Vagina (tissue), 2 donors: ENCODE measurements at regions not wholly inside any gene's neighbourhood (a gene's known extent, or its start where the extent isn't known, plus 50 kb on each side); places are given as distances from the start of the nearest gene placed in this dataset.

ENCODE experiments used
- DNase-seq, 2 donors: peaks; one replicate each; pipeline ENCODE4 v3.0.0-alpha.2; 2017; ENCODE audit errors: extremely low spot score in 2 of 2
- H3K27ac ChIP-seq: fragments of 200-600 bp; sonication (generic); one replicate; pipeline ENCODE4 v1.5.1; 2019
- H3K27me3 ChIP-seq: fragments of 200-600 bp; sonication (generic); one replicate; pipeline ENCODE4 v1.5.1; 2019
- H3K36me3 ChIP-seq, 2 donors: fragments of 200-600 bp; sonication (generic); one replicate each; pipeline ENCODE4 v1.5.1; 2017 to 2019
- H3K4me1 ChIP-seq: fragments of 200-600 bp; sonication (generic); one replicate; pipeline ENCODE4 v1.5.1; 2019
- H3K4me3 ChIP-seq, 2 donors: fragments of 200-600 bp; sonication (generic); 1 replicate in 1 of 2; 2 replicates in 1 of 2; pipeline ENCODE4 v1.5.1; 2016 to 2019
- H3K9me3 ChIP-seq: fragments of 200-600 bp; sonication (generic); one replicate; pipeline ENCODE4 v1.5.1; 2019
- CTCF ChIP-seq, 3 experiments: fragments of 450-650 bp in 2 of 3; fragments of 200-600 bp in 1 of 3; sonication (generic) in 1 of 3; IDR thresholded peaks; one replicate each; pipeline ENCODE4 v1.5.1; 2017 to 2019; ENCODE audit warnings: antibody characterized with exemption in 3 of 3, mild to moderate bottlenecking in 2 of 3, moderate library complexity in 2 of 3
- POLR2A ChIP-seq, 2 donors: fragments of 450-650 bp; IDR thresholded peaks; one replicate each; pipeline ENCODE4 v1.6.1; 2017; ENCODE audit warnings: antibody characterized with exemption in 2 of 2, mild to moderate bottlenecking in 2 of 2, moderate library complexity in 2 of 2
- POLR2AphosphoS5 ChIP-seq, 2 donors: sonication (generic); formaldehyde crosslinking; IDR thresholded peaks; one replicate each; pipeline ENCODE4 v1.9.0; 2017; ENCODE audit warnings: antibody characterized with exemption in 2 of 2, mild to moderate bottlenecking in 2 of 2, low read depth in 1 of 2; ENCODE audit not compliant: insufficient read depth in 1 of 2
- intact Hi-C: fragments of 100-400 bp; cut with DNase I; formaldehyde crosslinking; loops from one replicate; pipeline ENCODE4 v1.15.1; 2023

DNA sequence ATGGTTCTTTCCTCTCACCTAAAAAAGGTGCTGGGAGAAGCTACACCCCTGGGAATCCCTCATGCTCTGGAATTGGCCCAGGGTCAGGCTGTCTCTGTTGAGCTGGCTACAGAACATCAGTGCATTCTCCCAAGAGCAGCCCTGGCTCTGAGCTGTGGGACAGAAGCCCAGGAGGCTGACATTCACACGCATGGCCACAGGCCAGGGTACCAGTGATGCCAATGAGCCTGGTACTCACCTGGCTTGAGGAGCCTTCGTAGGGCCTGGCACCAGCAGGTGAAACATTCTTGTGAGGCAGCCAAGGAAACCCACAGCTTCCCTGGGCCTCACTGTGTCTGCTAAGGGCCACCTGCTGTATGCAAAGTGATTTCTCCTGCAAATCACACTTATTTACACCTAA is 121.7 kb upstream of the CCL2 start:
- Histone ChIP-seq H3K27ac (no peak overlapping the region), H3K27me3 (no peaks in the 10 kb centered on the region), H3K4me3 (no peak overlapping the region), H3K9me3 (no peaks in the 10 kb centered on the region), H3K36me3 (no peaks in the 10 kb centered on the region), H3K4me1 (no peaks in the 10 kb centered on the region)
- no peak for TF ChIP-seq CTCF (IDR thresholded peaks at IDR 0.05)
- no peak for TF ChIP-seq POLR2A (IDR thresholded peaks at IDR 0.05)
- no peak for TF ChIP-seq POLR2AphosphoS5 (IDR thresholded peaks at IDR 0.05; ENCODE audit: insufficient read depth in 1 of 2, low read depth in 1 of 2)
- DNase-seq = peak in 1 of 2 donors; percentile 70
- intact Hi-C loops = no loop called here

- no peak overlapping the region for H3K4me3 ChIP-seq
- DNase-seq = no peak
- no peaks in the 10 kb centered on the region for H3K4me1 ChIP-seq
- TF ChIP-seq CTCF (IDR thresholded peaks at IDR 0.05) (no peak), POLR2AphosphoS5 (IDR thresholded peaks at IDR 0.05; ENCODE audit: insufficient read depth in 1 of 2, low read depth in 1 of 2) (no peak), POLR2A (IDR thresholded peaks at IDR 0.05) (no peak)
- H3K27ac ChIP-seq = no peak overlapping the region
- no peaks in the 10 kb centered on the region for H3K36me3 ChIP-seq
- H3K27me3 ChIP-seq = no peaks in the 10 kb centered on the region
- no peaks in the 10 kb centered on the region for H3K9me3 ChIP-seq
- intact Hi-C loops = no loop called here
Observed at GRCh38 chr17:34135841-34136240, 119.2 kb upstream of the CCL2 start.

- no peak for DNase-seq
Observed at GRCh38 chr17:34140006-34140405, 115.1 kb upstream of the CCL2 start.

DNA sequence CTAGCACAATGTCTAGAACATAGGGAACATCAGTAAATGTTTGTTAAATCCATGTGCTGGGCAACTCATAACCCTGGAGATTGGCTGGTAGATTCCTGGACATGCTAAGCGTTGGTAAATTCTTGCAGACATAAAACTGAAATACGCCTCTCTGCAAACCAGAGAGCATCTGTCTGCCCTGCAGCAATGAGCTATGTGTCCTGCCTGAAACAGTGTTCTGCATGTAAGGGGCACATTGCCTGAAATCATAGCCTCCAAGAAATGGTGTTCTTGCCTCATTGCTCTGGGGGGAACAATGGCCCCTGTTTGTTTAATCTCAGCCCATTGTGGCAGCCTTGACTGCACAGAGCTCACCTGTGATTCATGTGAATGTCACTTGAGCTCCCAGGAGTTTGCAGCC is 113.5 kb upstream of the CCL2 start:
- intact Hi-C loops = no loop called here
- Histone ChIP-seq H3K4me3 (no peak overlapping the region), H3K4me1 (no peaks in the 10 kb centered on the region), H3K36me3 (no peaks in the 10 kb centered on the region), H3K9me3 (no peaks in the 10 kb centered on the region), H3K27me3 (no peaks in the 10 kb centered on the region), H3K27ac (no peak overlapping the region)
- no peak for DNase-seq
- TF ChIP-seq POLR2AphosphoS5 (IDR thresholded peaks at IDR 0.05; ENCODE audit: insufficient read depth in 1 of 2, low read depth in 1 of 2) = no peak
- TF ChIP-seq POLR2A (IDR thresholded peaks at IDR 0.05) = no peak
- TF ChIP-seq CTCF (IDR thresholded peaks at IDR 0.05) = no peak

More at GRCh38 chr17:34140006-34140405, 115.1 kb upstream of the CCL2 start:
- no peaks in the 10 kb centered on the region for H3K4me1 ChIP-seq
- H3K27ac ChIP-seq = no peak overlapping the region
- H3K36me3 ChIP-seq = no peaks in the 10 kb centered on the region
- intact Hi-C loops = no loop called here
- no peak for TF ChIP-seq POLR2A (IDR thresholded peaks at IDR 0.05)
- no peak for TF ChIP-seq POLR2AphosphoS5 (IDR thresholded peaks at IDR 0.05; ENCODE audit: insufficient read depth in 1 of 2, low read depth in 1 of 2)
- no peak for TF ChIP-seq CTCF (IDR thresholded peaks at IDR 0.05)
- H3K9me3 ChIP-seq = no peaks in the 10 kb centered on the region
- H3K4me3 ChIP-seq = no peak overlapping the region
- no peaks in the 10 kb centered on the region for H3K27me3 ChIP-seq

DNA sequence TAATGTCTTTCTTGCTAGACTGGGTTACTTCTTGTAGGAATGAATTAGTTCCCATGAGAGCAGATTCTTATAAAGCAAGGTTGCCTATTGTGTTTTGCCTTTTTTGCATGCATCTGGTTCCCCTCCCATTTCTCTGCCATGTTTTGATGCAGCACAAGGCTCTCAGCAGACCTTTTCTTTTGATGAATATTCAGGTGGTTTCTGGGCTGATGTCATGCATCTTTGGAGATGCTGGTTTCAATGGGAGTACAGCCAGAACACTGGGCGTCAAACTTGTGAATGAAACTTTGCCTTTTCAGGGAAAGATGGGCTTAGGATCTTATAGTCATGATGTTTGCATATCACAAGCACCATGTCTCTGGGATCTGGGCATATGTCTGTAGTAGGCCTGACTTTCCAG is 111.7 kb upstream of the CCL2 start:
- H3K27ac ChIP-seq = no peak overlapping the region
- H3K4me3 ChIP-seq = no peak overlapping the region
- intact Hi-C loops = no loop called here
- DNase-seq = no peak
- H3K4me1 ChIP-seq = no peaks in the 10 kb centered on the region
- H3K9me3 ChIP-seq = no peaks in the 10 kb centered on the region
- TF ChIP-seq CTCF (IDR thresholded peaks at IDR 0.05) (no peak), POLR2AphosphoS5 (IDR thresholded peaks at IDR 0.05; ENCODE audit: insufficient read depth in 1 of 2, low read depth in 1 of 2) (no peak), POLR2A (IDR thresholded peaks at IDR 0.05) (no peak)
- H3K36me3 ChIP-seq = no peaks in the 10 kb centered on the region
- H3K27me3 ChIP-seq = no peaks in the 10 kb centered on the region
